WTC11 (cell line): ENCODE measurements at regions not wholly inside any gene's neighbourhood (a gene's known extent, or its start where the extent isn't known, plus 50 kb on each side); places are given as distances from the start of the nearest gene placed in this dataset.

ENCODE experiments used
- ATAC-seq: fragments of 200-7000 bp; cut with Tn5 transposase; 2 replicates; pipeline ENCODE4 v1.10.0; 2021; ENCODE audit warnings: mild to moderate bottlenecking, moderate library complexity
- CTCF ChIA-PET: fragments of 300-600 bp; sonication (Branson Sonifier 250); formaldehyde crosslinking; loops from one replicate; lab custom pipeline; 2021; ENCODE audit warnings: antibody characterized with exemption; lab: Charles Lee
- POLR2A ChIA-PET: fragments of 350-600 bp; sonication (Branson Sonifier 250); formaldehyde crosslinking; loops from one replicate; lab custom pipeline; 2021; ENCODE audit warnings: antibody characterized with exemption; lab: Charles Lee
- DNase-seq: peaks from one replicate; pipeline ENCODE4 v3.0.0; 2021; ENCODE audit warnings: low spot score
- H3K27ac Mint-ChIP-seq: 2 replicates; pipeline ENCODE4 v1.8.0; 2021; ENCODE audit warnings: mixed read lengths
- H3K27me3 Mint-ChIP-seq: 2 replicates; pipeline ENCODE4 v1.8.0; 2021; ENCODE audit warnings: low read depth, mild to moderate bottlenecking, moderate library complexity, mixed read lengths
- H3K36me3 Mint-ChIP-seq: 2 replicates; pipeline ENCODE4 v1.8.0; 2021; ENCODE audit warnings: mixed read lengths
- H3K4me1 Mint-ChIP-seq: 2 replicates; pipeline ENCODE4 v1.8.0; 2022; ENCODE audit warnings: mixed read lengths
- H3K4me3 Mint-ChIP-seq: 2 replicates; pipeline ENCODE4 v1.8.0; 2021; ENCODE audit warnings: mild to moderate bottlenecking, moderate library complexity, mixed read lengths
- H3K9me3 Mint-ChIP-seq: 2 replicates; pipeline ENCODE4 v1.8.0; 2021; ENCODE audit warnings: mixed read lengths
- FOXJ3 ChIP-seq: sonication (generic); formaldehyde crosslinking; IDR thresholded peaks from 2 replicates; pipeline ENCODE4 v1.9.0; 2021; ENCODE audit warnings: missing genetic modification reagents, mild to moderate bottlenecking, borderline replicate concordance
- FOXK1 ChIP-seq: sonication (generic); formaldehyde crosslinking; IDR thresholded peaks from 2 replicates; pipeline ENCODE4 v1.8.0; 2022; ENCODE audit warnings: mild to moderate bottlenecking, moderate library complexity, missing genetic modification reagents
- JUN ChIP-seq: sonication (generic); formaldehyde crosslinking; IDR thresholded peaks from 2 replicates; pipeline ENCODE4 v1.8.0; 2023; ENCODE audit warnings: mild to moderate bottlenecking, missing genetic modification reagents
- MXD4 ChIP-seq: fragments of 250-450 bp; sonication (Bioruptor Pico); IDR thresholded peaks from 2 replicates; pipeline ENCODE4 v1.8.0; 2021; ENCODE audit warnings: mild to moderate bottlenecking, moderate library complexity, borderline replicate concordance
- NFE2L1 ChIP-seq: sonication (generic); formaldehyde crosslinking; IDR thresholded peaks from 2 replicates; pipeline ENCODE4 v1.8.1; 2023; ENCODE audit warnings: missing genetic modification reagents
- NR2C2 ChIP-seq: sonication (generic); formaldehyde crosslinking; IDR thresholded peaks from 2 replicates; pipeline ENCODE4 v1.8.0; 2022; ENCODE audit warnings: mild to moderate bottlenecking, missing genetic modification reagents
- TEAD4 ChIP-seq: sonication (generic); formaldehyde crosslinking; IDR thresholded peaks from 2 replicates; pipeline ENCODE4 v1.8.0; 2022; ENCODE audit warnings: mild to moderate bottlenecking, missing genetic modification reagents
- ZBTB21 ChIP-seq: sonication (generic); formaldehyde crosslinking; IDR thresholded peaks from 2 replicates; pipeline ENCODE4 v1.8.1; 2023; ENCODE audit warnings: mild to moderate bottlenecking, missing genetic modification reagents, borderline replicate concordance
- ZNF232 ChIP-seq: sonication (generic); formaldehyde crosslinking; IDR thresholded peaks from 2 replicates; pipeline ENCODE4 v1.8.0; 2022; ENCODE audit warnings: mild to moderate bottlenecking, missing genetic modification reagents
- ZNF317 ChIP-seq: sonication (generic); formaldehyde crosslinking; IDR thresholded peaks from 2 replicates; pipeline ENCODE4 v1.8.1; 2023; ENCODE audit warnings: low read depth, mild to moderate bottlenecking, moderate library complexity, missing genetic modification reagents, borderline replicate concordance
- ZNF396 ChIP-seq: fragments of 250-450 bp; sonication (Bioruptor Pico); IDR thresholded peaks from 2 replicates; pipeline ENCODE4 v1.8.0; 2021; ENCODE audit warnings: mild to moderate bottlenecking, moderate library complexity, borderline replicate concordance
- TF ChIP-seq, protein P1 (sequence below): fragments of 250-450 bp; sonication (Bioruptor Pico); IDR thresholded peaks from 2 replicates; pipeline ENCODE4 v2.1.2; 2022; ENCODE audit warnings: mild to moderate bottlenecking, moderate library complexity
- TF ChIP-seq, protein P2 (sequence below): sonication (generic); formaldehyde crosslinking; IDR thresholded peaks from 2 replicates; pipeline ENCODE4 v1.8.1; 2022; ENCODE audit warnings: missing genetic modification reagents, borderline replicate concordance
- TF ChIP-seq, protein P3 (sequence below): sonication (generic); formaldehyde crosslinking; IDR thresholded peaks from 2 replicates; pipeline ENCODE4 v1.8.1; 2023; ENCODE audit warnings: mild to moderate bottlenecking, missing genetic modification reagents, moderate library complexity
- TF ChIP-seq, protein P4 (sequence below): sonication (generic); formaldehyde crosslinking; IDR thresholded peaks from 2 replicates; pipeline ENCODE4 v1.8.1; 2023; ENCODE audit warnings: mild to moderate bottlenecking, missing genetic modification reagents
- TF ChIP-seq, protein P5 (sequence below): sonication (generic); formaldehyde crosslinking; IDR thresholded peaks from 2 replicates; pipeline ENCODE4 v1.8.1; 2023; ENCODE audit warnings: mild to moderate bottlenecking, missing genetic modification reagents, moderate library complexity
- TF ChIP-seq, protein P6 (sequence below): sonication (generic); formaldehyde crosslinking; IDR thresholded peaks from 2 replicates; pipeline ENCODE4 v1.8.0; 2023; ENCODE audit warnings: missing genetic modification reagents, mild to moderate bottlenecking, borderline replicate concordance
- TF ChIP-seq, protein P7 (sequence below): fragments of 250-450 bp; sonication (Bioruptor Pico); IDR thresholded peaks from 2 replicates; pipeline ENCODE4 v1.9.0; 2021; ENCODE audit warnings: mild to moderate bottlenecking

DNA sequence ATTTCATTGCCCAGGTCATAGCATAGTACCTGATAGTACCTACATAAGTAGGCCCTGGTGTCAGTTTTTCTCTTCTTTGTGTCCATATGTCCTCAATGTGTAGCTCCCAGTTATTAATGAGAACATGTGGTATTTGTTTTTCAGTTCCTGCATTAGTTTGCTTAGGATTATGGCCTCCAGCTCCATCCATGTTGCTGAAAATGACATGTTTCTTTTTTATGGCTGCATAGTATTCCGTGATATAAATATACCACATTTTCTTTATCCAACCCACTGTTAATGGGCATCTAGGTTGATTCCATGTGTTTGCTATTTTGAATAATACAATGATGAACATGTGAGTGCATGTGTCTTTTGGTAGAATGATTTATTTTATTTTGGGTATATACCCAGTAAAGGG lies 641.6 kb downstream of the RFPL4B start:
- Mint-ChIP-seq H3K27ac (no peak overlapping the region), H3K27me3 (no peaks in the 10 kb centered on the region), H3K9me3 (peaks cover 7% of the 10 kb centered on the region; the same call in 1 of the 2 replicates), H3K4me3 (no peak overlapping the region), H3K36me3 (no peaks in the 10 kb centered on the region), H3K4me1 (peaks cover 13% of the 10 kb centered on the region)
- ChIA-PET CTCF (no interaction called here), POLR2A (no interaction called here)
- TF ChIP-seq ZBTB21 (CRISPR knock-in tag), result no peak
- no peak for TF ChIP-seq NR2C2 (CRISPR knock-in tag)
- no peak for TF ChIP-seq NFE2L1 (CRISPR knock-in tag)
- TF ChIP-seq, protein P1, sequence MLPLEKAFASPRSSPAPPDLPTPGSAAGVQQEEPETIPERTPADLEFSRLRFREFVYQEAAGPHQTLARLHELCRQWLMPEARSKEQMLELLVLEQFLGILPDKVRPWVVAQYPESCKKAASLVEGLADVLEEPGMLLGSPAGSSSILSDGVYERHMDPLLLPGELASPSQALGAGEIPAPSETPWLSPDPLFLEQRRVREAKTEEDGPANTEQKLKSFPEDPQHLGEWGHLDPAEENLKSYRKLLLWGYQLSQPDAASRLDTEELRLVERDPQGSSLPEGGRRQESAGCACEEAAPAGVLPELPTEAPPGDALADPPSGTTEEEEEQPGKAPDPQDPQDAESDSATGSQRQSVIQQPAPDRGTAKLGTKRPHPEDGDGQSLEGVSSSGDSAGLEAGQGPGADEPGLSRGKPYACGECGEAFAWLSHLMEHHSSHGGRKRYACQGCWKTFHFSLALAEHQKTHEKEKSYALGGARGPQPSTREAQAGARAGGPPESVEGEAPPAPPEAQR (CRISPR knock-in tag), result no peak
- no peak for TF ChIP-seq MXD4 (CRISPR knock-in tag)
- TF ChIP-seq ZNF396, result no peak
- TF ChIP-seq ZNF232 (CRISPR knock-in tag), result no peak
- TF ChIP-seq, protein P2, sequence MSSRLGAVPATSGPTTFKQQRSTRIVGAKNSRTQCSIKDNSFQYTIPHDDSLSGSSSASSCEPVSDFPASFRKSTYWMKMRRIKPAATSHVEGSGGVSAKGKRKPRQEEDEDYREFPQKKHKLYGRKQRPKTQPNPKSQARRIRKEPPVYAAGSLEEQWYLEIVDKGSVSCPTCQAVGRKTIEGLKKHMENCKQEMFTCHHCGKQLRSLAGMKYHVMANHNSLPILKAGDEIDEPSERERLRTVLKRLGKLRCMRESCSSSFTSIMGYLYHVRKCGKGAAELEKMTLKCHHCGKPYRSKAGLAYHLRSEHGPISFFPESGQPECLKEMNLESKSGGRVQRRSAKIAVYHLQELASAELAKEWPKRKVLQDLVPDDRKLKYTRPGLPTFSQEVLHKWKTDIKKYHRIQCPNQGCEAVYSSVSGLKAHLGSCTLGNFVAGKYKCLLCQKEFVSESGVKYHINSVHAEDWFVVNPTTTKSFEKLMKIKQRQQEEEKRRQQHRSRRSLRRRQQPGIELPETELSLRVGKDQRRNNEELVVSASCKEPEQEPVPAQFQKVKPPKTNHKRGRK (CRISPR knock-in tag), result no peak
- no peak for TF ChIP-seq ZNF317
- TF ChIP-seq FOXK1 (CRISPR knock-in tag), result no peak
- no peak for TF ChIP-seq TEAD4 (CRISPR knock-in tag)
- TF ChIP-seq FOXJ3, result no peak
- no peak for TF ChIP-seq JUN (CRISPR knock-in tag)
- ATAC-seq (no peak), DNase-seq (no peak)

DNA sequence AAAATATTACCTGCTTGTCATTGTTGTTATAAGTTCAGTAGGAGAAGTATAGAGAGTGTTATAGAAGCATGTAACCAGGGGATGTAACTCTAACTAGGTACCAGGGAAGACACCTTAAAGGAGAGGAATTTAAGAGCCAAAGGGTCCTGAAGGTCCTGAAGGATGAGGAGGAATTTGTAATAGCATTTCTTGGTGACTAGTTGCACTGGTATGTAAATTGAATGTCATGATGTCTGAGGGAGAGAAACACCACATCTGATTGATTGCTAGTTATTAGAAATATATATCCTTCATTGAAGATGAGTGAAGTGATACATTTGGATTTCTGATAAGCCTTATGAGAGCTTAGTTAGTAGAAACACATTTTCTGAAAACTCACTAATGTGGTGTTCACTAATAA lies 643.8 kb downstream of the RFPL4B start:
- ATAC-seq, result no peak
- H3K4me1 Mint-ChIP-seq, result no peaks in the 10 kb centered on the region
- H3K9me3 Mint-ChIP-seq, result peaks cover 7% of the 10 kb centered on the region; the same call in 1 of the 2 replicates
- H3K36me3 Mint-ChIP-seq, result no peaks in the 10 kb centered on the region
- ChIA-PET CTCF (no interaction called here), POLR2A (no interaction called here)
- DNase-seq, result no peak
- no peaks in the 10 kb centered on the region for H3K27me3 Mint-ChIP-seq
- H3K4me3 Mint-ChIP-seq, result no peak overlapping the region
- no peak overlapping the region for H3K27ac Mint-ChIP-seq
- TF ChIP-seq, protein P3, sequence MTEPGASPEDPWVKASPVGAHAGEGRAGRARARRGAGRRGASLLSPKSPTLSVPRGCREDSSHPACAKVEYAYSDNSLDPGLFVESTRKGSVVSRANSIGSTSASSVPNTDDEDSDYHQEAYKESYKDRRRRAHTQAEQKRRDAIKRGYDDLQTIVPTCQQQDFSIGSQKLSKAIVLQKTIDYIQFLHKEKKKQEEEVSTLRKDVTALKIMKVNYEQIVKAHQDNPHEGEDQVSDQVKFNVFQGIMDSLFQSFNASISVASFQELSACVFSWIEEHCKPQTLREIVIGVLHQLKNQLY, result no peak
- TF ChIP-seq, protein P4, sequence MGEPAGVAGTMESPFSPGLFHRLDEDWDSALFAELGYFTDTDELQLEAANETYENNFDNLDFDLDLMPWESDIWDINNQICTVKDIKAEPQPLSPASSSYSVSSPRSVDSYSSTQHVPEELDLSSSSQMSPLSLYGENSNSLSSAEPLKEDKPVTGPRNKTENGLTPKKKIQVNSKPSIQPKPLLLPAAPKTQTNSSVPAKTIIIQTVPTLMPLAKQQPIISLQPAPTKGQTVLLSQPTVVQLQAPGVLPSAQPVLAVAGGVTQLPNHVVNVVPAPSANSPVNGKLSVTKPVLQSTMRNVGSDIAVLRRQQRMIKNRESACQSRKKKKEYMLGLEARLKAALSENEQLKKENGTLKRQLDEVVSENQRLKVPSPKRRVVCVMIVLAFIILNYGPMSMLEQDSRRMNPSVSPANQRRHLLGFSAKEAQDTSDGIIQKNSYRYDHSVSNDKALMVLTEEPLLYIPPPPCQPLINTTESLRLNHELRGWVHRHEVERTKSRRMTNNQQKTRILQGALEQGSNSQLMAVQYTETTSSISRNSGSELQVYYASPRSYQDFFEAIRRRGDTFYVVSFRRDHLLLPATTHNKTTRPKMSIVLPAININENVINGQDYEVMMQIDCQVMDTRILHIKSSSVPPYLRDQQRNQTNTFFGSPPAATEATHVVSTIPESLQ, result no peak

DNA sequence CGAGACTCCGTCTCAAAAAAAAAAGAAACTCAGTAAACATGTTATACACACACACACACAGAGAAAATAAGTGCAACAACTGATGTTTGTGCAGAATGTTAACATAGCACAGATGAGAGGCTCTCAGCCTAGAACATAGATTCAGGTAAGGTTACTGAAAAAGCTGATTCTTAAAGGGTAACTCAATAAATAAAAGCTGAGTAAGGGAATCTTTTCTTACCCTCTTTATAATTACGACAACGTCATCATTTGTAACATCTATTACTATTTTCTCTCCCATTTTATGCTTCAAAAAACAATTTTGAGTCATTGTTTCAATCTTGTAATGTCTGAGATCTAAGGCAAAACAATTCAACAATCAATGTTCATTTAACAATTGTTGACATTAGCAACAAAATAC lies 644.8 kb downstream of the RFPL4B start:
- Mint-ChIP-seq H3K4me1 (no peaks in the 10 kb centered on the region), H3K36me3 (no peaks in the 10 kb centered on the region), H3K9me3 (peaks cover 7% of the 10 kb centered on the region; the same call in 1 of the 2 replicates), H3K4me3 (no peak overlapping the region), H3K27me3 (no peaks in the 10 kb centered on the region), H3K27ac (no peak overlapping the region)
- DNase-seq (no peak), ATAC-seq (no peak)
- ChIA-PET POLR2A (no interaction called here), CTCF (no interaction called here)
- TF ChIP-seq, protein P5, sequence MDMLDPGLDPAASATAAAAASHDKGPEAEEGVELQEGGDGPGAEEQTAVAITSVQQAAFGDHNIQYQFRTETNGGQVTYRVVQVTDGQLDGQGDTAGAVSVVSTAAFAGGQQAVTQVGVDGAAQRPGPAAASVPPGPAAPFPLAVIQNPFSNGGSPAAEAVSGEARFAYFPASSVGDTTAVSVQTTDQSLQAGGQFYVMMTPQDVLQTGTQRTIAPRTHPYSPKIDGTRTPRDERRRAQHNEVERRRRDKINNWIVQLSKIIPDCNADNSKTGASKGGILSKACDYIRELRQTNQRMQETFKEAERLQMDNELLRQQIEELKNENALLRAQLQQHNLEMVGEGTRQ (CRISPR knock-in tag), result no peak
- TF ChIP-seq, protein P6, sequence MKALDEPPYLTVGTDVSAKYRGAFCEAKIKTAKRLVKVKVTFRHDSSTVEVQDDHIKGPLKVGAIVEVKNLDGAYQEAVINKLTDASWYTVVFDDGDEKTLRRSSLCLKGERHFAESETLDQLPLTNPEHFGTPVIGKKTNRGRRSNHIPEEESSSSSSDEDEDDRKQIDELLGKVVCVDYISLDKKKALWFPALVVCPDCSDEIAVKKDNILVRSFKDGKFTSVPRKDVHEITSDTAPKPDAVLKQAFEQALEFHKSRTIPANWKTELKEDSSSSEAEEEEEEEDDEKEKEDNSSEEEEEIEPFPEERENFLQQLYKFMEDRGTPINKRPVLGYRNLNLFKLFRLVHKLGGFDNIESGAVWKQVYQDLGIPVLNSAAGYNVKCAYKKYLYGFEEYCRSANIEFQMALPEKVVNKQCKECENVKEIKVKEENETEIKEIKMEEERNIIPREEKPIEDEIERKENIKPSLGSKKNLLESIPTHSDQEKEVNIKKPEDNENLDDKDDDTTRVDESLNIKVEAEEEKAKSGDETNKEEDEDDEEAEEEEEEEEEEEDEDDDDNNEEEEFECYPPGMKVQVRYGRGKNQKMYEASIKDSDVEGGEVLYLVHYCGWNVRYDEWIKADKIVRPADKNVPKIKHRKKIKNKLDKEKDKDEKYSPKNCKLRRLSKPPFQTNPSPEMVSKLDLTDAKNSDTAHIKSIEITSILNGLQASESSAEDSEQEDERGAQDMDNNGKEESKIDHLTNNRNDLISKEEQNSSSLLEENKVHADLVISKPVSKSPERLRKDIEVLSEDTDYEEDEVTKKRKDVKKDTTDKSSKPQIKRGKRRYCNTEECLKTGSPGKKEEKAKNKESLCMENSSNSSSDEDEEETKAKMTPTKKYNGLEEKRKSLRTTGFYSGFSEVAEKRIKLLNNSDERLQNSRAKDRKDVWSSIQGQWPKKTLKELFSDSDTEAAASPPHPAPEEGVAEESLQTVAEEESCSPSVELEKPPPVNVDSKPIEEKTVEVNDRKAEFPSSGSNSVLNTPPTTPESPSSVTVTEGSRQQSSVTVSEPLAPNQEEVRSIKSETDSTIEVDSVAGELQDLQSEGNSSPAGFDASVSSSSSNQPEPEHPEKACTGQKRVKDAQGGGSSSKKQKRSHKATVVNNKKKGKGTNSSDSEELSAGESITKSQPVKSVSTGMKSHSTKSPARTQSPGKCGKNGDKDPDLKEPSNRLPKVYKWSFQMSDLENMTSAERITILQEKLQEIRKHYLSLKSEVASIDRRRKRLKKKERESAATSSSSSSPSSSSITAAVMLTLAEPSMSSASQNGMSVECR, result no peak
- TF ChIP-seq, protein P7, sequence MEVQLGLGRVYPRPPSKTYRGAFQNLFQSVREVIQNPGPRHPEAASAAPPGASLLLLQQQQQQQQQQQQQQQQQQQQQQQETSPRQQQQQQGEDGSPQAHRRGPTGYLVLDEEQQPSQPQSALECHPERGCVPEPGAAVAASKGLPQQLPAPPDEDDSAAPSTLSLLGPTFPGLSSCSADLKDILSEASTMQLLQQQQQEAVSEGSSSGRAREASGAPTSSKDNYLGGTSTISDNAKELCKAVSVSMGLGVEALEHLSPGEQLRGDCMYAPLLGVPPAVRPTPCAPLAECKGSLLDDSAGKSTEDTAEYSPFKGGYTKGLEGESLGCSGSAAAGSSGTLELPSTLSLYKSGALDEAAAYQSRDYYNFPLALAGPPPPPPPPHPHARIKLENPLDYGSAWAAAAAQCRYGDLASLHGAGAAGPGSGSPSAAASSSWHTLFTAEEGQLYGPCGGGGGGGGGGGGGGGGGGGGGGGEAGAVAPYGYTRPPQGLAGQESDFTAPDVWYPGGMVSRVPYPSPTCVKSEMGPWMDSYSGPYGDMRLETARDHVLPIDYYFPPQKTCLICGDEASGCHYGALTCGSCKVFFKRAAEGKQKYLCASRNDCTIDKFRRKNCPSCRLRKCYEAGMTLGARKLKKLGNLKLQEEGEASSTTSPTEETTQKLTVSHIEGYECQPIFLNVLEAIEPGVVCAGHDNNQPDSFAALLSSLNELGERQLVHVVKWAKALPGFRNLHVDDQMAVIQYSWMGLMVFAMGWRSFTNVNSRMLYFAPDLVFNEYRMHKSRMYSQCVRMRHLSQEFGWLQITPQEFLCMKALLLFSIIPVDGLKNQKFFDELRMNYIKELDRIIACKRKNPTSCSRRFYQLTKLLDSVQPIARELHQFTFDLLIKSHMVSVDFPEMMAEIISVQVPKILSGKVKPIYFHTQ, result no peak
